ENCODE measurements at regions not wholly inside any gene's neighbourhood (a gene's known extent, or its start where the extent isn't known, plus 50 kb on each side); places are given as distances from the start of the nearest gene placed in this dataset.

DNA sequence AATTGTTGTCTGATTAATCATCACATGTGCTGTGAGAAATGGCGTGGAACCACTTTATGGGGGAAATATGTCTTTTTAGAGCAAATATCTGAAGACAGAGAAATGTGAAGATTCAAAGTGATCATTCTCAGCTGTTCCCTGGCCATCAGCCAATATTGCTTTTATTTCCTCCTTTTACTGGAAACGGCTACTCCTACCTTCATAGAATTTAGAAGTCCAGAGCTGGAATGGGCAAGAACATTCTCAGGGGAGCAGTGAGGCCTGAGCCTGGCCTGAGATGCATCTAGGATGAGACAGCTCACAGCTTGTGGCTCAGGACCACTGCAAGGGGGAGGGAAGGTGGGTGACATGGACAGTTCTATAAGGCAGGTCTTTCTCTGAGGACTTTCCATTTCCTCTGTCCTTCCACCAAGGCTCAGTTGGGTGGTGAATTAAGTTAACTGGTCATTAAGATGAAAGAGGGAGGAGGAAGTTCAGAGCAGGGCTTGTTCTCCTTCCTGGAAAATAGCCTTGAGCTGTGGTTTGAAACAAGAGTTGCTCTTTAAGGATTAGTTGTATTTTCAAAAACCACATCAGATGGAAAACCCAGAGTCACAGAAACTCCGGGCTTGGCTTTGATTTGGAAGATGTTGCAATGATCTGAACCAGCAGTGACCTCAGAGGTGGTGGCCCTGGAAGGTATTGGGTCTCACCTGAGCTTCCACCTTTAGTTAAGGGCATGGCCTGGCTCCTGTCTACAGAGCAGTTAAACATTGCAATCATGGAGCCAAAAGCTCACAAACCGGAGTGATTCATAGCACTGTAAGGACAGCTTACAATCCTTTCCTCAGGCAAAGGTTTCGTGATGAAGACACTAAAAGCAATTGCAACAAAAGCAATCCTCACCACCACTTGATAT is 144.3 kb downstream of the VAPA start:
- Histone ChIP-seq H3K4me3 (ENCODE audit: extremely low read depth, insufficient read depth, low read length, poor library complexity, severe bottlenecking) (no peak overlapping the region), H3K4me1 (ENCODE audit: control insufficient read depth, insufficient read depth, low read length, poor library complexity, severe bottlenecking) (peaks cover 31% of the 10 kb centered on the region), H3K36me3 (ENCODE audit: control insufficient read depth, insufficient read depth, low read length) (no peaks in the 10 kb centered on the region), H3K27ac (ENCODE audit: low read depth, low read length, severe bottlenecking) (peak overlapping the region; percentile 37), H3K9me3 (ENCODE audit: control insufficient read depth, low read length) (no peaks in the 10 kb centered on the region)
- WGBS, 2 experiments (ENCODE audit: insufficient coverage in 2 of 2), result 94 to 96% methylated on average over 2 to 4 of the region's 5 CpGs

DNA sequence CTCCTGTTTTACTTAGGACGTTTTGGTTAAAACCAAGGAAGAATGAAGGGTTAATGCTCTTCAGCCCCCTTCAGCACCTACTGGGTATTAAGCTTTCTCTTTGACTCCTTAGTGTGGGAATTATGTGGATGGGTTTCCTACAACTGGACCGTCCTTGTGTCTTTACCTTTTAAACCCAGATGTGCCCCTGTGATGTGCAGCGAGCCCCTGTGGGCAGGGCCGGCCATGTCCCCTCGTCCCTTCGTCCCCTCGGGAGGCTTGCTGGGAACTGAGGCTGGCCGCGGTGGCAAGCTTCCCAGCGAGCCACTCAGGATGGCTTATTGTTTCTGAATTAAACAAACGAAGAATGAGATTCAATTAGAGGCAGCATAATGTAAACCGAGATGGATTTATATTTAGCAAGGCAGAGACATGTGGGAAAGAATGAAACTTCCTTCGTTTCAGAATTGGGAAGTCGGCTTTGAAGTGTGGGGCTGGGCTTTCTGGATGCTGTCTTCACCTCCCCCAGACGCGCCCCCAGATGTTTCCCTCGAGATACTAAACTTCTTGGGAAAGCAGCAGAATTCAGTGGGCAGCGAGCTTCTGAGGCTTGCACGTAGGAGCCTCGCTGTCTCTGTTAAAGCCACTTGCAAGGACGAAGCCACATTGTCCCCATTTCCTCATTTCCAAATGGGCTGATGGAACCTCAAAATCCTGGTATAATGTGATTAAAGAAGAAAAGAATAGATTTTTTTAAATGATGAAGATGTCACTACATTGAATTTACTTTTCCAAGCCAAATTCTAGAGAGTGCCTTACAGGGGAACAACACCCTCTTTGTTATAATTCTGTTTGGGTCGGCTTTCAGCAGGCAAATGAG is 146.0 kb downstream of the VAPA start:
- Histone ChIP-seq H3K27ac (ENCODE audit: low read depth, low read length, severe bottlenecking) (peak overlapping the region; percentile 46), H3K4me3 (ENCODE audit: extremely low read depth, insufficient read depth, low read length, poor library complexity, severe bottlenecking) (no peak overlapping the region), H3K4me1 (ENCODE audit: control insufficient read depth, insufficient read depth, low read length, poor library complexity, severe bottlenecking) (peaks cover 31% of the 10 kb centered on the region), H3K9me3 (ENCODE audit: control insufficient read depth, low read length) (peaks cover 3% of the 10 kb centered on the region), H3K36me3 (ENCODE audit: control insufficient read depth, insufficient read depth, low read length) (no peaks in the 10 kb centered on the region)
- WGBS, 2 experiments (ENCODE audit: insufficient coverage in 2 of 2), result 82 to 89% methylated on average over 21 of the region's 22 CpGs

DNA sequence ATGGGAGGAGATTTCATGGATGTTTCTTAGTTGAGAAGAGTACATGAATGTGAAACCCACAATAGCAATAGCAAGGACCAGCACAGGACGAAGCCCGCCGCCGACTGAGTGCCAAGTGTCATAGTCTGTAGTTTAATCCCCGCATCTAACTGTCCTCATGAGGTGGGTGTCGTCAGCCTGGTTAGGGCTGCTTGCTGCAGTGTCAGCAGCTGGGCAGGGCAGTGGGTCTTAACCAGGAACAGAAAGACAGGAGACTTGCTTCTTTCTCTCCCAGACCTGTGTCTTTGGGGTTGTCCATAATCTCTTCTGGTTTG is 146.6 kb downstream of the VAPA start:
- 78 to 88% methylated on average over 6 of the region's 6 CpGs for WGBS, 2 experiments (ENCODE audit: insufficient coverage in 2 of 2)
- Histone ChIP-seq H3K9me3 (ENCODE audit: control insufficient read depth, low read length) (peaks cover 7% of the 10 kb centered on the region), H3K4me1 (ENCODE audit: control insufficient read depth, insufficient read depth, low read length, poor library complexity, severe bottlenecking) (peaks cover 31% of the 10 kb centered on the region), H3K27ac (ENCODE audit: low read depth, low read length, severe bottlenecking) (peak overlapping the region; percentile 46), H3K36me3 (ENCODE audit: control insufficient read depth, insufficient read depth, low read length) (no peaks in the 10 kb centered on the region), H3K4me3 (ENCODE audit: extremely low read depth, insufficient read depth, low read length, poor library complexity, severe bottlenecking) (no peak overlapping the region)

DNA sequence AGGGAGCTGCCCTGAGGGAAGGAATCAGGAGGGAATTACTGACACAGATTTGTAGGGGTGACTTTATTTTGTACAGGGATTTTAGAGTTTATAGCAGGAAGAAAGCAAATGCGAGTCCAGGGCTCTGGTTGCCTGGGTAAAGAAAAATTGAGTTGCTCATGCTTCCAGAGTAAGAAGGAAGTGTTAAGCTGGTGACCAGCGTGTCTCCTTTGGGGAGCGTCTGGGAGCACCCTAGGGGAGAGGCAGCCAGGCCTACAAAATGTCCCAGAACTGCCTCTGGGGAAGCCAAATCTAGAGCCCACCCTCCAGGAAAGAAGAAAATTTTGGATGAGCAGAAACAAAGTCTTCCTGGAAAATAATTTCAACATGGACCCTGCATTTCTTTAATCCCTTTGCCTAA is 147.0 kb downstream of the VAPA start:
- Histone ChIP-seq H3K27ac (ENCODE audit: low read depth, low read length, severe bottlenecking) (peak overlapping the region; percentile 46), H3K9me3 (ENCODE audit: control insufficient read depth, low read length) (peaks cover 7% of the 10 kb centered on the region), H3K36me3 (ENCODE audit: control insufficient read depth, insufficient read depth, low read length) (no peaks in the 10 kb centered on the region), H3K4me3 (ENCODE audit: extremely low read depth, insufficient read depth, low read length, poor library complexity, severe bottlenecking) (no peak overlapping the region), H3K4me1 (ENCODE audit: control insufficient read depth, insufficient read depth, low read length, poor library complexity, severe bottlenecking) (peaks cover 31% of the 10 kb centered on the region)
- WGBS, 2 experiments (ENCODE audit: insufficient coverage in 2 of 2), result 95 to 100% methylated on average over 2 to 3 of the region's 3 CpGs

DNA sequence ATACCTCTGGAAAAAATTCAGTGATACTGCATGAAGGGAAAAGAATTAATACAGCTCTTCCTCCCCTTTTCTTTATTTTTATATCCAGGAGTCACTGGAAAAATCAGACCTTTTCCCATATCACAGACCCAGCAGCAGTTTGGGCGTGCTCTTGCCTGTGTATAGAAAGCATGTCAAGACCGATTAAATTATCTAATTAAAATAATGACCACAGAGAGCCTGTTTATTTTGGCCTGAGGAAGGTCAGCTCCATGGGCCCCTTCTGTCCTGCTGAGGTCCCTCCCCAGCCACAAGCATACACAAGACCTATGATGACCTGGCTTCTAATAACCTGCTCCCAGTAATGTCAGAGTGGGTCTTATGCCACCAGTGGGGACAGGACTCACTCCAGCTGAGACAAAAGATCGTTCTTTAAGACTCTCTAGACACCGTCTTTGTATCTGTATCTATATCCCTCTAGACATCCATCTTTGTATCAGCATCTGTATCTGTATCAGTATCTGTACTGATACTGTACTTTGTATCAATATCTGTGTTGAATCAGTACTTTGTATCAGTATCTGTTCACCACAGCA is 147.8 kb downstream of the VAPA start:
- Histone ChIP-seq H3K4me3 (ENCODE audit: extremely low read depth, insufficient read depth, low read length, poor library complexity, severe bottlenecking) (no peak overlapping the region), H3K9me3 (ENCODE audit: control insufficient read depth, low read length) (peaks cover 7% of the 10 kb centered on the region), H3K27ac (ENCODE audit: low read depth, low read length, severe bottlenecking) (peak overlapping the region; percentile 48), H3K36me3 (ENCODE audit: control insufficient read depth, insufficient read depth, low read length) (no peaks in the 10 kb centered on the region), H3K4me1 (ENCODE audit: control insufficient read depth, insufficient read depth, low read length, poor library complexity, severe bottlenecking) (peaks cover 31% of the 10 kb centered on the region)
- 80 to 92% methylated on average over 1 to 2 of the region's 4 CpGs for WGBS, 2 experiments (ENCODE audit: insufficient coverage in 2 of 2)

DNA sequence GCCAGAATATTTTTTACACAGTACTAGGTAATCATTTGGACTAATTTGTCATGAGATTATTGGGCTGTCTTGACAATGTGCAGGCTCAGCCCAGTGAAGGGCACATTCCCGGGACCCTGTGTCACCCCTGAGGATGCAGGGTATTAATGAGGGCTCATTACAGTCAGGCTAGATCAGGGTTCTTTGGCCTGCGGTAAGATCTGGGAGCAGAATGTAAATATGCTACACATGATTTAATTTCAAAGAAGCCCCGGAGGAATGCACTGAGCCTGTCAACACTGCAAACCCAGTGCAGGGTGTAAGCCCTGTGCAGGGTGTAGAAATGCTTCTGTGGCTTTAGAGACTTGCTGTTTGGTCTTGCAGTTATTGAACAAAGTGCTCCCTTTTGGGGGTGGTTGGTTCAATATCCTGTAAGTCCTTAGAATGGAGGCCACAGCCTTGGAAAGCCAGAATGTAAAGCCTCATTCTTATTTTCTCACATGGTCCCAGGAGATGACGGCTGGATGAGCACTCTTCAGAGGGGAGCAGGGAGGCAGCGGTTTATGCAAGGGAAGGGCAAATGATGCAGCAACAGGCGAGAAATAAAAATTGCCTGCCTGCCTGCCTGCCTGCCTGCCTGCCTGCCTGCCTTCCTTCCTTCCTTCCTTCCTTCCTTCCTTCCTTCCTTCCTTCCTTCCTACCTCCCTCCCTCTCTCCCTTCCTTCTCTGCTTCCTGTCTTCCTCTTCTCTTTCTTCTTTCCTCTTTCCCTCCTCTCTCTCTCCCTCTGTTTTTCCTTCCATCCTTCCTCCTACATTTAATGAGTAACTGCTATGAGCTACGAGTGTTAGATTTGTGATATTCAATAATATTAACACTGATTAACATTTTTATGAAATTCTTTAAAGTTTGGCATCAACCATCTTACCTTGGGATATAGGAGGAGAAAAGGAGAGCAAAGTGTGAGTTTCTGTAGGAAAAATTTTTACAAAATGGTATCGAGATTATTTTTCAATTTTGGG is 148.8 kb downstream of the VAPA start:
- Histone ChIP-seq H3K4me1 (ENCODE audit: control insufficient read depth, insufficient read depth, low read length, poor library complexity, severe bottlenecking) (peaks cover 29% of the 10 kb centered on the region), H3K9me3 (ENCODE audit: control insufficient read depth, low read length) (peaks cover 7% of the 10 kb centered on the region), H3K4me3 (ENCODE audit: extremely low read depth, insufficient read depth, low read length, poor library complexity, severe bottlenecking) (no peak overlapping the region), H3K36me3 (ENCODE audit: control insufficient read depth, insufficient read depth, low read length) (no peaks in the 10 kb centered on the region), H3K27ac (ENCODE audit: low read depth, low read length, severe bottlenecking) (peak overlapping the region; percentile 48)
- 73 to 82% methylated on average over 3 to 5 of the region's 8 CpGs for WGBS, 2 experiments (ENCODE audit: insufficient coverage in 2 of 2)

DNA sequence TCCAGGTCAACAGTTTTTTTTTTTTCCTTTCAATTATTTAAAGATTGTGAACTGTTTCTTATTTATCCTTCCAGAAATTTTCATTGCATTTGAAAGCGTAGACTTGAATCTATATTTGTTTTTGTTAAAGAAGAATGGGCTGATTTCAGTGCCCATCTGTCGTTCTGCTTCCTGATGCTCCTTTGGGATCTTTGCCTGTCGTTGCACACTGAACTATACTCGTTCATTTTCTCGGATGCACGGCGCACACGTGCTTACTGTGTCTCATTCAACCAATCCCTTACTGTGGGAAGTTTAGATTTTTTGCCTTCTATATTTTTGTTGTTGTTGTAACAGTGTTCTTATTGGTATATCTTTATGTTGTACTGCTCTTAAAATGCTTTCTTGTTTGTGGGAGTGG is 149.7 kb downstream of the VAPA start:
- 96 to 98% methylated on average over 4 to 7 of the region's 8 CpGs for WGBS, 2 experiments (ENCODE audit: insufficient coverage in 2 of 2)
- no peak overlapping the region for H3K4me3 ChIP-seq (ENCODE audit: extremely low read depth, insufficient read depth, low read length, poor library complexity, severe bottlenecking)
- H3K4me1 ChIP-seq (ENCODE audit: control insufficient read depth, insufficient read depth, low read length, poor library complexity, severe bottlenecking), result peaks cover 22% of the 10 kb centered on the region
- peaks cover 7% of the 10 kb centered on the region for H3K9me3 ChIP-seq (ENCODE audit: control insufficient read depth, low read length)
- no peaks in the 10 kb centered on the region for H3K36me3 ChIP-seq (ENCODE audit: control insufficient read depth, insufficient read depth, low read length)
- no peak overlapping the region for H3K27ac ChIP-seq (ENCODE audit: low read depth, low read length, severe bottlenecking)

DNA sequence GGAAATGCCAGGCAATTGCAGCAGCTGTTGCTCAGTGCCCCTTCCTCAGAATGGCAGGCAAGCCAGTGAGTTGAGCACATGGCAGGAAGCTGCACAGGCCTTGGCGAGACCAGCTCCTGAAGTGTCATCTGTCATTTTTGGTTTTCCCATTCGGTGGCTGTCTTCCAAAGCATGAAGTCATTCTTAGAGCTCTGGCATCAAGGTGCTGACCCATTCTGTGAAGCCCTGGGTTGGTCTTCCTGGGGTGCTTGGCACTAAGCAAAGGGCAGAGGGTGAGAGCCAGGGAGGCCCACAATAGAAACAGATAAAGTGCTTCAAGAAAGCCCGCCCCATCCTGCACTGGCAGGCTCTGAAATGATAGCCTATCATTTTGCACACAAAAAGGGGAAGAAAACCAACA is 150.5 kb downstream of the VAPA start:
- Histone ChIP-seq H3K4me3 (ENCODE audit: extremely low read depth, insufficient read depth, low read length, poor library complexity, severe bottlenecking) (no peak overlapping the region), H3K27ac (ENCODE audit: low read depth, low read length, severe bottlenecking) (no peak overlapping the region), H3K36me3 (ENCODE audit: control insufficient read depth, insufficient read depth, low read length) (no peaks in the 10 kb centered on the region), H3K4me1 (ENCODE audit: control insufficient read depth, insufficient read depth, low read length, poor library complexity, severe bottlenecking) (peaks cover 22% of the 10 kb centered on the region), H3K9me3 (ENCODE audit: control insufficient read depth, low read length) (peaks cover 7% of the 10 kb centered on the region)
- 96 to 100% methylated on average over 3 of the region's 3 CpGs for WGBS, 2 experiments (ENCODE audit: insufficient coverage in 2 of 2)

DNA sequence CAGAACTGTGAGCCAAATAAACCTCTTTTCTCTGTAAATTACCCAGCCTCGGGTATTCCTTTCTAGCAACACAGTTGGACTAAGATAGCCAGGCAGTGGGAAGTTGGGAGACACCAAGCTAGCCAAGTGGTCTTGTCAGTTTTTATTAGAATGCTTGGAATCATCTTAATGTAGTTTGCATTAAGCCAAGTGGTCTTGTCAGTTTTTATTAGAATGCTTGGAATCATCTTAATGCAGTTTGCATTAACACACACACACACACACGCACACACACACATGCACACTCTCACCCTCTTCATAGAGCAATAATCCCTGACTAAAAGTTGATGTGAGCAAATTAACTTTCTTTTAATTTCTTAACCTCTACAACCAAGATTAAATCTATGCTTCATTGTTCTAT is 151.5 kb downstream of the VAPA start:
- Histone ChIP-seq H3K9me3 (ENCODE audit: control insufficient read depth, low read length) (peaks cover 7% of the 10 kb centered on the region), H3K36me3 (ENCODE audit: control insufficient read depth, insufficient read depth, low read length) (no peaks in the 10 kb centered on the region), H3K27ac (ENCODE audit: low read depth, low read length, severe bottlenecking) (no peak overlapping the region), H3K4me3 (ENCODE audit: extremely low read depth, insufficient read depth, low read length, poor library complexity, severe bottlenecking) (no peak overlapping the region), H3K4me1 (ENCODE audit: control insufficient read depth, insufficient read depth, low read length, poor library complexity, severe bottlenecking) (peaks cover 18% of the 10 kb centered on the region)
- WGBS, 2 experiments (ENCODE audit: insufficient coverage in 2 of 2), result 87 to 100% methylated on average over 1 to 2 of the region's 2 CpGs
